H1 (cell line): ENCODE measurements at regions not wholly inside any gene's neighbourhood (a gene's known extent, or its start where the extent isn't known, plus 50 kb on each side); places are given as distances from the start of the nearest gene placed in this dataset.

Source experiments
- ATF3 ChIP-seq: IDR thresholded peaks from 2 replicates; pipeline ENCODE4 v1.6.1; 2011; ENCODE audit warnings: low read depth, mild to moderate bottlenecking, low read length; ENCODE audit not compliant: insufficient read depth
- CTCF ChIP-seq, 3 experiments: IDR thresholded peaks; 1 replicate in 2 of 3; 2 replicates in 1 of 3; pipeline versions ENCODE4 v1.5.1 to v1.6.1; 2011; ENCODE audit warnings: low read length in 3 of 3, mild to moderate bottlenecking in 3 of 3, inconsistent platforms in 2 of 3, low read depth in 1 of 3, moderate library complexity in 1 of 3; ENCODE audit not compliant: insufficient read depth in 1 of 3; ENCODE audit errors: control extremely low read depth in 1 of 3
- RNF2 ChIP-seq: fragments of 200-900, 300-1000 bp; sonication (generic); IDR thresholded peaks from 2 replicates; pipeline ENCODE4 v1.7.1; 2016; ENCODE audit warnings: borderline replicate concordance, low read depth, mild to moderate bottlenecking, antibody characterized with exemption, low read length; ENCODE audit not compliant: poor library complexity, severe bottlenecking; ENCODE audit errors: missing control alignments
- SIX5 ChIP-seq: IDR thresholded peaks from 2 replicates; pipeline ENCODE4 v1.6.1; 2011; ENCODE audit warnings: mild to moderate bottlenecking, low read depth, low read length

GRCh38 chr9:16342246-16343020 lies 528.0 kb downstream of the BNC2 start (continued):
- TF ChIP-seq RNF2 (no peak), SIX5 (no peak), CTCF (IDR thresholded peaks at IDR 0.05; ENCODE audit: control extremely low read depth in 1 of 3, insufficient read depth in 1 of 3, low read depth in 1 of 3, low read length in 3 of 3) (no peak), ATF3 (no peak)
